ENCODE measurements at regions not wholly inside any gene's neighbourhood (a gene's known extent, or its start where the extent isn't known, plus 50 kb on each side); places are given as distances from the start of the nearest gene placed in this dataset.

DNA sequence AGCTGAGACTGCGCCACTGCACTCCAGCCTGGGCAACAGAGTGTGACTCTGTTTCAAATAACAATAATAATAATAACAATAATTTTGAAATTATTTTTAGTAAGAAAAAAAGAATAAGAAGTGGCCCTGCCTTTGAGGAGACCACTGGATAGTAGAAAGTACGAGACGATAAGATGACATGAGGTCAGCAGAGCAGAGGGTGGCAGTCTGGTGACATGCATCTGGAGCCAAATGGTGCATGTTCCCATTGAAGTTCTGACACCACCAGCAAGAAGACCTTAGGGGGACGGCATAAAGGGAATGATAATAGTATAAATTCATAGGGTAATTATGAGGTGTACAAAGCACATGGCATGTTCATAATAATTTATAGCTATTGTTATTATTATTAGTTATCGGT is 542.2 kb upstream of the TBL1XR1 start:
- Mint-ChIP-seq H3K27ac (no peak overlapping the region), H3K4me1 (no peaks in the 10 kb centered on the region), H3K27me3 (no peaks in the 10 kb centered on the region), H3K9me3 (ENCODE audit: insufficient read depth) (no peaks in the 10 kb centered on the region), H3K4me3 (no peak overlapping the region)
- Histone ChIP-seq H3K79me2 (ENCODE audit: control insufficient read depth, insufficient read depth, low read length) (no peaks in the 10 kb centered on the region), H3K9me3 (ENCODE audit: control extremely low read depth in 1 of 3, control insufficient read depth in 2 of 3, insufficient read depth in 1 of 3, low read length in 2 of 3) (no peaks in the 10 kb centered on the region), H3K4me2 (replicated peaks; ENCODE audit: low read depth, low read length, poor library complexity, severe bottlenecking) (no peak overlapping the region), H3K9ac (ENCODE audit: low read length) (no peak overlapping the region), H3K4me1 (ENCODE audit: control insufficient read depth in 2 of 2, insufficient read depth in 2 of 2, low read length in 2 of 2) (no peaks in the 10 kb centered on the region), H3K27ac (ENCODE audit: low read length in 2 of 2) (no peak overlapping the region), H4K20me1 (ENCODE audit: control insufficient read depth, insufficient read depth, low read length, poor library complexity, severe bottlenecking) (no peaks in the 10 kb centered on the region), H3K36me3 (replicated peaks in 1 of 2; ENCODE audit: control extremely low read depth in 1 of 2, control insufficient read depth in 1 of 2, extremely low read depth in 1 of 2, insufficient read depth in 2 of 2, low read length in 1 of 2) (no peaks in the 10 kb centered on the region), H3K4me3 (ENCODE audit: control extremely low read depth in 1 of 5, extremely low read depth in 1 of 5, insufficient read depth in 1 of 5, low read depth in 2 of 5, low read length in 4 of 5) (no peak overlapping the region), H3K27me3 (replicated peaks in 1 of 4; ENCODE audit: control extremely low read depth in 1 of 4, control insufficient read depth in 3 of 4, insufficient read depth in 4 of 4, low read length in 3 of 4) (no peaks in the 10 kb centered on the region), H2AFZ (ENCODE audit: insufficient read depth, low read depth, low read length, poor library complexity, severe bottlenecking) (no peak overlapping the region)
- no peak for DNase-seq
- WGBS (ENCODE audit: insufficient coverage), result 97% methylated on average over 3 of the region's 5 CpGs
- intact Hi-C loops (cut with micrococcal nuclease), result no loop called here
- TF ChIP-seq EZH2 (IDR thresholded peaks at IDR 0.05; ENCODE audit: borderline replicate concordance, insufficient read depth, low read depth, low read length, poor library complexity, severe bottlenecking) (no peak), CTCF (IDR thresholded peaks at IDR 0.05) (no peak)
- ATAC-seq (ENCODE audit: low read depth), result no peak
- ChIA-PET POLR2A (no interaction called here), CTCF (no interaction called here)

GRCh38 chr3:177740254-177740653 is 543.0 kb upstream of the TBL1XR1 start:
- intact Hi-C loops (cut with micrococcal nuclease), result no loop called here
- ATAC-seq (ENCODE audit: low read depth) (no peak), DNase-seq (no peak)
- Mint-ChIP-seq H3K4me3 (no peak overlapping the region), H3K27me3 (no peaks in the 10 kb centered on the region), H3K27ac (no peak overlapping the region), H3K4me1 (no peaks in the 10 kb centered on the region), H3K9me3 (ENCODE audit: insufficient read depth) (no peaks in the 10 kb centered on the region)
- Histone ChIP-seq H3K9ac (ENCODE audit: low read length) (no peak overlapping the region), H3K27ac (ENCODE audit: low read length in 2 of 2) (no peak overlapping the region), H3K36me3 (replicated peaks in 1 of 2; ENCODE audit: control extremely low read depth in 1 of 2, control insufficient read depth in 1 of 2, extremely low read depth in 1 of 2, insufficient read depth in 2 of 2, low read length in 1 of 2) (no peaks in the 10 kb centered on the region), H2AFZ (ENCODE audit: insufficient read depth, low read depth, low read length, poor library complexity, severe bottlenecking) (no peak overlapping the region), H3K79me2 (ENCODE audit: control insufficient read depth, insufficient read depth, low read length) (no peaks in the 10 kb centered on the region), H3K4me1 (ENCODE audit: control insufficient read depth in 2 of 2, insufficient read depth in 2 of 2, low read length in 2 of 2) (no peaks in the 10 kb centered on the region), H3K27me3 (replicated peaks in 1 of 4; ENCODE audit: control extremely low read depth in 1 of 4, control insufficient read depth in 3 of 4, insufficient read depth in 4 of 4, low read length in 3 of 4) (no peaks in the 10 kb centered on the region), H3K4me2 (replicated peaks; ENCODE audit: low read depth, low read length, poor library complexity, severe bottlenecking) (no peak overlapping the region), H3K4me3 (ENCODE audit: control extremely low read depth in 1 of 5, extremely low read depth in 1 of 5, insufficient read depth in 1 of 5, low read depth in 2 of 5, low read length in 4 of 5) (no peak overlapping the region), H4K20me1 (ENCODE audit: control insufficient read depth, insufficient read depth, low read length, poor library complexity, severe bottlenecking) (no peaks in the 10 kb centered on the region), H3K9me3 (ENCODE audit: control extremely low read depth in 1 of 3, control insufficient read depth in 2 of 3, insufficient read depth in 1 of 3, low read length in 2 of 3) (no peaks in the 10 kb centered on the region)
- TF ChIP-seq EZH2 (IDR thresholded peaks at IDR 0.05; ENCODE audit: borderline replicate concordance, insufficient read depth, low read depth, low read length, poor library complexity, severe bottlenecking), result no peak
- no peak for TF ChIP-seq CTCF (IDR thresholded peaks at IDR 0.05)
- WGBS (ENCODE audit: insufficient coverage), result 97% methylated on average over 2 of the region's 3 CpGs
- ChIA-PET CTCF (no interaction called here), POLR2A (no interaction called here)
